Astrocyte (in vitro differentiated cells and primary cell): ENCODE measurements at regions not wholly inside any gene's neighbourhood (a gene's known extent, or its start where the extent isn't known, plus 50 kb on each side); places are given as distances from the start of the nearest gene placed in this dataset.

Experiments used
- DNase-seq: peaks from one replicate; pipeline ENCODE4 v3.0.0-alpha.2; 2010; ENCODE audit warnings: low read depth
- FAIRE-seq: peaks from 2 replicates; lab custom pipeline; 2011; peaks lifted over from hg19 to GRCh38; lab: Jason Lieb, UNC
- H2AFZ ChIP-seq: 2 replicates; pipeline ENCODE4 v1.6.0; 2012; ENCODE audit warnings: low read depth, low read length, inconsistent platforms
- H3K27ac ChIP-seq: 2 replicates; pipeline ENCODE4 v1.5.1; 2011; ENCODE audit warnings: low read depth, low read length, inconsistent platforms
- H3K27me3 ChIP-seq: 2 replicates; pipeline ENCODE4 v1.6.0; 2011; ENCODE audit warnings: low read length, inconsistent platforms; ENCODE audit not compliant: insufficient read depth
- H3K36me3 ChIP-seq: 2 replicates; pipeline ENCODE4 v1.5.1; 2011; ENCODE audit warnings: low read length, inconsistent platforms; ENCODE audit not compliant: insufficient read depth
- H3K4me1 ChIP-seq: 2 replicates; pipeline ENCODE4 v1.5.1; 2011; ENCODE audit warnings: low read length, inconsistent platforms; ENCODE audit not compliant: insufficient read depth
- H3K4me2 ChIP-seq: 2 replicates; pipeline ENCODE4 v1.6.0; 2012; ENCODE audit warnings: low read length, inconsistent platforms
- H3K4me3 ChIP-seq: 2 replicates; pipeline ENCODE4 v1.5.1; 2011; ENCODE audit warnings: low read depth, mild to moderate bottlenecking, low read length, inconsistent platforms; ENCODE audit not compliant: insufficient read depth
- H3K79me2 ChIP-seq: 2 replicates; pipeline ENCODE4 v1.6.0; 2012; ENCODE audit warnings: mild to moderate bottlenecking, low read length, inconsistent platforms; ENCODE audit not compliant: insufficient read depth
- H3K9ac ChIP-seq: 2 replicates; pipeline ENCODE4 v1.6.0; 2012; ENCODE audit warnings: mild to moderate bottlenecking, low read length, inconsistent platforms
- H3K9me3 ChIP-seq: 2 replicates; pipeline ENCODE4 v1.5.1; 2012; ENCODE audit warnings: low read depth, mild to moderate bottlenecking, low read length, inconsistent platforms; ENCODE audit not compliant: insufficient read depth
- H4K20me1 ChIP-seq: 2 replicates; pipeline ENCODE4 v1.6.0; 2012; ENCODE audit warnings: low read length, inconsistent platforms; ENCODE audit not compliant: insufficient read depth
- H3K27ac Mint-ChIP-seq: one replicate; pipeline ENCODE4 v1.8.0; 2021; ENCODE audit warnings: mild to moderate bottlenecking, mixed read lengths; ENCODE audit not compliant: unreplicated experiment
- H3K27me3 Mint-ChIP-seq: one replicate; pipeline ENCODE4 v1.8.0; 2021; ENCODE audit warnings: low read depth, mixed read lengths; ENCODE audit not compliant: unreplicated experiment
- H3K36me3 Mint-ChIP-seq: one replicate; pipeline ENCODE4 v1.8.0; 2021; ENCODE audit warnings: low read depth, mixed read lengths; ENCODE audit not compliant: unreplicated experiment
- H3K4me1 Mint-ChIP-seq: one replicate; pipeline ENCODE4 v1.8.0; 2021; ENCODE audit warnings: low read depth, mixed read lengths; ENCODE audit not compliant: unreplicated experiment
- H3K4me3 Mint-ChIP-seq: one replicate; pipeline ENCODE4 v1.8.0; 2021; ENCODE audit warnings: mild to moderate bottlenecking, moderate library complexity, mixed read lengths; ENCODE audit not compliant: unreplicated experiment
- H3K9me3 Mint-ChIP-seq: one replicate; pipeline ENCODE4 v1.8.0; 2021; ENCODE audit warnings: mild to moderate bottlenecking, mixed read lengths; ENCODE audit not compliant: unreplicated experiment
- EZH2 ChIP-seq: IDR thresholded peaks from 2 replicates; pipeline ENCODE4 v1.6.1; 2012; ENCODE audit warnings: mild to moderate bottlenecking, low read length, inconsistent platforms; ENCODE audit not compliant: insufficient read depth
- TF ChIP-seq, protein P1 (sequence below): IDR thresholded peaks from 2 replicates; pipeline ENCODE4 v1.5.1; 2011; ENCODE audit warnings: low read depth, mild to moderate bottlenecking, inconsistent platforms, low read length, moderate library complexity; ENCODE audit not compliant: insufficient read depth

DNA sequence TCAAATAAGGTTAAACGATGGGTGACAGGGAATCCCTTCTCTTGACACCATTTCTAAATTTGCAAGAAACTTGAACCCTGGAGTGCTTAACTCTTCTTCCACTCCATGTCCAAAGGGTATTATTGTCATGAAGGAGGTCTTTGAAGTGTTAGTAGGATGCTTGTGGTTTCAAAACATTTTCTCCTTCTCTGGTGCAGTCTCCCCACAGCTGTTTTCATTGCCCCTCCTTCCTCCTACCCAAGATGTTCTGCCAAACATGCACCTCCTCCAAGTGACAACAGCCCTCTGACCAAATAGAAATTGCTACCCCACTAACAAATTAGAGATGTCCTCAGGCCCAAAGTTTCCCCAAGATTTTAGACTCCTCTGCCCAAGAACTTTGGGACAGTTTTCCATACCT, 151.4 kb downstream of the POLR2M start:
- Mint-ChIP-seq H3K27me3 (no peaks in the 10 kb centered on the region), H3K4me1 (peaks cover 10% of the 10 kb centered on the region), H3K36me3 (no peaks in the 10 kb centered on the region), H3K4me3 (no peak overlapping the region), H3K9me3 (peaks cover 1% of the 10 kb centered on the region), H3K27ac (no peak overlapping the region)
- H3K36me3 ChIP-seq: no peaks in the 10 kb centered on the region
- no peaks in the 10 kb centered on the region for H3K79me2 ChIP-seq
- no peak overlapping the region for H3K4me3 ChIP-seq
- peaks cover 4% of the 10 kb centered on the region for H3K27me3 ChIP-seq
- H3K4me2 ChIP-seq: no peak overlapping the region
- H3K27ac ChIP-seq: no peak overlapping the region
- DNase-seq (no peak), FAIRE-seq (no peak)
- peaks cover 3% of the 10 kb centered on the region for H3K4me1 ChIP-seq
- H4K20me1 ChIP-seq: no peaks in the 10 kb centered on the region
- no peak overlapping the region for H2AFZ ChIP-seq
- TF ChIP-seq, protein P1, sequence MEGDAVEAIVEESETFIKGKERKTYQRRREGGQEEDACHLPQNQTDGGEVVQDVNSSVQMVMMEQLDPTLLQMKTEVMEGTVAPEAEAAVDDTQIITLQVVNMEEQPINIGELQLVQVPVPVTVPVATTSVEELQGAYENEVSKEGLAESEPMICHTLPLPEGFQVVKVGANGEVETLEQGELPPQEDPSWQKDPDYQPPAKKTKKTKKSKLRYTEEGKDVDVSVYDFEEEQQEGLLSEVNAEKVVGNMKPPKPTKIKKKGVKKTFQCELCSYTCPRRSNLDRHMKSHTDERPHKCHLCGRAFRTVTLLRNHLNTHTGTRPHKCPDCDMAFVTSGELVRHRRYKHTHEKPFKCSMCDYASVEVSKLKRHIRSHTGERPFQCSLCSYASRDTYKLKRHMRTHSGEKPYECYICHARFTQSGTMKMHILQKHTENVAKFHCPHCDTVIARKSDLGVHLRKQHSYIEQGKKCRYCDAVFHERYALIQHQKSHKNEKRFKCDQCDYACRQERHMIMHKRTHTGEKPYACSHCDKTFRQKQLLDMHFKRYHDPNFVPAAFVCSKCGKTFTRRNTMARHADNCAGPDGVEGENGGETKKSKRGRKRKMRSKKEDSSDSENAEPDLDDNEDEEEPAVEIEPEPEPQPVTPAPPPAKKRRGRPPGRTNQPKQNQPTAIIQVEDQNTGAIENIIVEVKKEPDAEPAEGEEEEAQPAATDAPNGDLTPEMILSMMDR: no peak
- no peak for TF ChIP-seq EZH2
- H3K9me3 ChIP-seq: no peaks in the 10 kb centered on the region
- H3K9ac ChIP-seq: no peak overlapping the region

DNA sequence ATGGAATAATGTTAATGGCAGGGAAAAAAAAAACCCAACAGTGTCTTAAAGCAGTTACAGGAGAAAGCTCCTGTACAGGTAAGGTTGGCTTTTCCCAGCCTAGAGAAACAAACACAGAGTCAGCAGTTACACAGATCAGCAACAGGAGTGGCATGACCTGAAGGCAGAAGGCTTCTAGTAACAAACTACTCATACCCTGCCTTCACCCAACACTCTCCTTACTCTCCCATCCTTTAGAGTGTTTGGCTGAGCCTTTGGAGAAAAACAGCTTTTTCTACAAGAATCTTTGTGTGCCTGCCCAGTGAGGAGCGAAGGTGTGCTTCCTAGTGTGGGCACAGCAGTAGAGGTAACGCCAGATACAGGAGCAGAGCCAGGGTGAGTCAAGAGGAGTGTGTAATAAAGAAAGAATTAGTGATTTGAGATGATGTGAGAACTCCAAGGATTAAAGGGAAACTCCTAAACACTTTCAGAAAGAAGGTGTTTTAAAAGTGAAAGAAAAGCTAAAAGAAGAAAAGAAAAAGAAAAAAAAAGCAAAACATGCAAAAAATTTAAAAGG, 152.7 kb downstream of the POLR2M start:
- peaks cover 3% of the 10 kb centered on the region for H3K4me1 ChIP-seq
- no peak overlapping the region for H3K4me3 ChIP-seq
- H3K27ac ChIP-seq: no peak overlapping the region
- FAIRE-seq (no peak), DNase-seq (no peak)
- H4K20me1 ChIP-seq: no peaks in the 10 kb centered on the region
- no peak for TF ChIP-seq EZH2
- TF ChIP-seq, protein P1: no peak
- H3K27ac Mint-ChIP-seq: no peak overlapping the region
- no peaks in the 10 kb centered on the region for H3K27me3 Mint-ChIP-seq
- H3K9ac ChIP-seq: no peak overlapping the region
- H3K36me3 ChIP-seq: no peaks in the 10 kb centered on the region
- no peaks in the 10 kb centered on the region for H3K36me3 Mint-ChIP-seq
- H3K9me3 Mint-ChIP-seq: peaks cover 1% of the 10 kb centered on the region
- H3K9me3 ChIP-seq: no peaks in the 10 kb centered on the region
- no peak overlapping the region for H3K4me2 ChIP-seq
- H3K4me3 Mint-ChIP-seq: no peak overlapping the region
- H3K27me3 ChIP-seq: peaks cover 4% of the 10 kb centered on the region
- peaks cover 10% of the 10 kb centered on the region for H3K4me1 Mint-ChIP-seq
- H3K79me2 ChIP-seq: no peaks in the 10 kb centered on the region
- H2AFZ ChIP-seq: no peak overlapping the region

DNA sequence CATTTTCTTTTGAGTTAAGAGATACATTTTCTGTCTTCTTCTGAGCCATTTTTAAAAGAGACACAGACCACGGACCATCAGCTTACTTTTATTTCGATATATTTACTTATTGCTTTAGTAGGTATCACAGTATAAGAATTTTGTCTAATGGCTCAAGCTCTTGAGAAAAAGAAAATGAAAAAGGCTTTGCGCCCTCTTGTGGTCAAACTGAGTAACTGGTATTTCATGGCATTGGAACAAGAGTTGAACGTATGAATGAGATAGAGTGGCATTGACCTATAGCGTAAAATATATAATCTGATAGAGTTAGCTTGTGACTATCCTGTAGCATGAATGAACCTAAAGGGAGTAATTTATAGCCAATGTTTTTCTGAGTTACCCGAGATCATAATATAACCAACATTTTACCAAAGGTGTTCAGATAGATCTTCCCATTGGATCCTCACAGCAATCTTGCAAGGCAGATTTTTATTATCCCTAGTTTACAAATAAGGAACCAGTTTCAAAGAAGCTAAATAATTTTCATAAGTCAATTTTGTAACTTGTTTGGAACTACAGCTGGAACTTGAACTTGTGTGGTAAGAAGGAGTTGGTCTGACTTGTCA, 154.6 kb downstream of the POLR2M start:
- Histone ChIP-seq H4K20me1 (no peaks in the 10 kb centered on the region), H3K79me2 (no peaks in the 10 kb centered on the region), H3K9me3 (no peaks in the 10 kb centered on the region), H3K9ac (no peak overlapping the region), H3K27me3 (no peaks in the 10 kb centered on the region), H3K4me3 (no peak overlapping the region), H3K36me3 (no peaks in the 10 kb centered on the region), H3K4me1 (peaks cover 3% of the 10 kb centered on the region), H3K4me2 (no peak overlapping the region), H3K27ac (no peak overlapping the region), H2AFZ (no peak overlapping the region)
- TF ChIP-seq, protein P1: peak; percentile 76
- TF ChIP-seq EZH2: no peak
- H3K4me3 Mint-ChIP-seq: no peak overlapping the region
- peaks cover 6% of the 10 kb centered on the region for H3K27me3 Mint-ChIP-seq
- FAIRE-seq (peak; percentile 81), DNase-seq (peak; percentile 35)
- H3K36me3 Mint-ChIP-seq: no peaks in the 10 kb centered on the region
- H3K9me3 Mint-ChIP-seq: peaks cover 1% of the 10 kb centered on the region
- H3K27ac Mint-ChIP-seq: no peak overlapping the region
- H3K4me1 Mint-ChIP-seq: peaks cover 10% of the 10 kb centered on the region
